B cell (primary cell): ENCODE measurements at regions not wholly inside any gene's neighbourhood (a gene's known extent, or its start where the extent isn't known, plus 50 kb on each side); places are given as distances from the start of the nearest gene placed in this dataset.

Experiments
- ATAC-seq: fragments of 200-7000 bp; cut with Tn5 transposase; one replicate; pipeline ENCODE4 v1.10.0; 2021; ENCODE audit warnings: low read depth, mild to moderate bottlenecking, moderate number of reproducible peaks, moderate library complexity
- CTCF ChIA-PET: fragments of 350-600 bp; sonication (Branson Sonifier 250); formaldehyde crosslinking; loops from one replicate; lab custom pipeline; 2021; ENCODE audit warnings: antibody characterized with exemption, inconsistent platforms; lab: Charles Lee
- POLR2A ChIA-PET: fragments of 350-600 bp; sonication (Branson Sonifier 250); formaldehyde crosslinking; loops from one replicate; lab custom pipeline; 2021; ENCODE audit warnings: antibody characterized with exemption; lab: Charles Lee
- DNase-seq: peaks from one replicate; pipeline ENCODE4 v3.0.0; 2013
- H2AFZ ChIP-seq: 2 replicates; pipeline ENCODE4 v1.6.1; 2012; ENCODE audit warnings: mild to moderate bottlenecking, low read depth, low read length; ENCODE audit not compliant: insufficient read depth, poor library complexity, severe bottlenecking
- H3K27ac ChIP-seq, 2 donors: 1 replicate in 1 of 2; 2 replicates in 1 of 2; pipeline ENCODE4 v1.5.1; 2012 to 2013; ENCODE audit warnings: low read length in 2 of 2, mild to moderate bottlenecking in 2 of 2, moderate library complexity in 1 of 2
- H3K27me3 ChIP-seq, 4 experiments: fragments of 200-600 bp in 1 of 4; sonication (generic) in 1 of 4; replicated peaks in 1 of 4; 1 replicate in 2 of 4; 2 replicates in 2 of 4; pipeline versions ENCODE4 v1.6.1 to v1.7.0; 2013 to 2016; ENCODE audit warnings: low read length in 3 of 4, mild to moderate bottlenecking in 2 of 4, mixed read lengths in 1 of 4, moderate library complexity in 1 of 4; ENCODE audit not compliant: insufficient read depth in 4 of 4, control insufficient read depth in 3 of 4; ENCODE audit errors: control extremely low read depth in 1 of 4
- H3K36me3 ChIP-seq, 2 experiments: replicated peaks in 1 of 2; 1 replicate in 1 of 2; 2 replicates in 1 of 2; pipeline versions ENCODE4 v1.6.1 to v1.7.1; 2013; ENCODE audit warnings: low read length in 1 of 2; ENCODE audit not compliant: insufficient read depth in 2 of 2, control insufficient read depth in 1 of 2; ENCODE audit errors: control extremely low read depth in 1 of 2, extremely low read depth in 1 of 2
- H3K4me1 ChIP-seq, 2 donors: fragments of 200-600 bp in 1 of 2; sonication (generic) in 1 of 2; 1 replicate in 1 of 2; 2 replicates in 1 of 2; pipeline versions ENCODE4 v1.5.1 to v1.6.1; 2013 to 2017; ENCODE audit warnings: low read length in 2 of 2; ENCODE audit not compliant: control insufficient read depth in 2 of 2, insufficient read depth in 2 of 2
- H3K4me2 ChIP-seq: replicated peaks from 2 replicates; pipeline ENCODE3; 2012; ENCODE audit warnings: mild to moderate bottlenecking, low read depth, low read length; ENCODE audit not compliant: poor library complexity, severe bottlenecking
- H3K4me3 ChIP-seq, 5 experiments: fragments of 200-600 bp in 1 of 5; sonication (generic) in 1 of 5; 1 replicate in 3 of 5; 2 replicates in 2 of 5; pipeline versions ENCODE4 v1.5.1 to v1.7.0; 2011 to 2016; ENCODE audit warnings: low read length in 4 of 5, mild to moderate bottlenecking in 4 of 5, low read depth in 2 of 5, control low read depth in 1 of 5, moderate library complexity in 1 of 5; ENCODE audit not compliant: insufficient read depth in 1 of 5; ENCODE audit errors: control extremely low read depth in 1 of 5, extremely low read depth in 1 of 5
- H3K79me2 ChIP-seq: fragments of 200-600 bp; sonication (generic); one replicate; pipeline ENCODE4 v1.6.0; 2016; ENCODE audit warnings: low read length; ENCODE audit not compliant: control insufficient read depth, insufficient read depth
- H3K9ac ChIP-seq: fragments of 200-600 bp; sonication (generic); 2 replicates; pipeline ENCODE4 v1.6.1; 2017; ENCODE audit warnings: mild to moderate bottlenecking, low read length, moderate library complexity
- H3K9me3 ChIP-seq, 3 donors: one replicate each; pipeline versions ENCODE4 v1.6.1 to v1.7.1; 2013; ENCODE audit warnings: low read length in 2 of 3; ENCODE audit not compliant: control insufficient read depth in 2 of 3, insufficient read depth in 1 of 3; ENCODE audit errors: control extremely low read depth in 1 of 3
- H4K20me1 ChIP-seq: 2 replicates; pipeline ENCODE4 v1.6.0; 2012; ENCODE audit warnings: mild to moderate bottlenecking, low read length; ENCODE audit not compliant: insufficient read depth, control insufficient read depth, poor library complexity, severe bottlenecking
- H3K27ac Mint-ChIP-seq: one replicate; pipeline ENCODE4 v1.8.0; 2021; ENCODE audit warnings: mixed read lengths
- H3K27me3 Mint-ChIP-seq: one replicate; pipeline ENCODE4 v1.8.0; 2021; ENCODE audit warnings: mixed read lengths
- H3K4me1 Mint-ChIP-seq: one replicate; pipeline ENCODE4 v1.8.0; 2021; ENCODE audit warnings: mixed read lengths
- H3K4me3 Mint-ChIP-seq: one replicate; pipeline ENCODE4 v1.8.0; 2021; ENCODE audit warnings: mixed read lengths
- H3K9me3 Mint-ChIP-seq: one replicate; pipeline ENCODE4 v1.8.0; 2022; ENCODE audit warnings: mixed read lengths; ENCODE audit not compliant: insufficient read depth
- CTCF ChIP-seq: fragments of 200-600 bp; IDR thresholded peaks from one replicate; pipeline ENCODE4 v1.8.0; 2022; ENCODE audit warnings: antibody characterized with exemption, mild to moderate bottlenecking
- EZH2 ChIP-seq: IDR thresholded peaks from 2 replicates; pipeline ENCODE4 v1.6.1; 2012; ENCODE audit warnings: borderline replicate concordance, low read depth, mild to moderate bottlenecking, moderate library complexity, low read length; ENCODE audit not compliant: insufficient read depth, poor library complexity, severe bottlenecking
- whole genome bisulfite sequencing: methylation state at CpG from one replicate; pipeline ENCODE4 v1.1.5; 2013; ENCODE audit warnings: missing lambda C conversion rate; ENCODE audit not compliant: insufficient coverage; 5-methylcytosine and 5-hydroxymethylcytosine counted together
- intact Hi-C: fragments of 100-400 bp; cut with micrococcal nuclease; formaldehyde crosslinking; loops from one replicate; pipeline ENCODE4 v1.10.0; 2022

DNA sequence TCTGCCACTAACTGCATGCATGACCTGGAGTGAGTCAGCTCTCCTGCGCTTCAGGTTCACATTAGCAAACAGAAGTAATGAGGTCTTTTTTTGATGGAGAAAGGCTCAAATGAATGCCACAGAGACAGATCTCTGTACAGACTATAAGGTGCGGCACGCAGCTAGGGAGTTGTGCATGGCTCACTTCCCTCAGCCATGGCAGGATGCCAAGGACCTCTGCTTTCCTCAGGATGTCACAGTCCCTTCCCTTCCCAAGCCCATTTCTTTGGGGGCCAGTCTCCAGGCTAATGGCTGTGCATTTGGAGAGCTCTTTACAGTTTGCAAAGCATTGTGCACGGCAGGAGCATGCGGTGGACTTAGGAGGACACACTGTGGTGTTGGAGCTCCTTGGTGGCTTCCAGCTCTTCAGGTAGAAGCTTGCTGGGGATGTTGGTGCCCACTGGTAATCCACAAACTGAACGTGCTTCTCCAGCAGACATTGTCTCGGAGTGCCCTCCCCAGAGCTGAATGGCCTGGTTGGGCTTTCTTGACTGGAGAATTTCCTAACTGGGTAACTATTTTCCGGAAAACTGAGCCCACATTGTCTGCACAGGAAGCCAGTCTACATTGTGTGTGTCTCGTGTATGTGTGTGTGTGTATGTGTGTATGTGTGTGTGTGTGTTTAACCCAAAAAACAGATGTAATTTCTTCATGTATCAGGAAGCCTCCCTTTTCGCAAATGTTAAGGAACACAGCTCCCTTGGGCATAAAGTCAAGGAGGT is 172.5 kb upstream of the TLE3 start:
- peaks cover 73% of the 10 kb centered on the region for H3K4me1 Mint-ChIP-seq
- intact Hi-C loops, result loop anchor here (10.0 kb wide), 1 partner anchor 385 kb away; no protein-coding TSS in a partner anchor
- H3K27me3 ChIP-seq, result peaks cover 0 to 22% (median 0%) of the 10 kb centered on the region in 4 experiments
- peaks cover 69% of the 10 kb centered on the region in 2 donors for H3K4me1 ChIP-seq
- peak overlapping the region; percentile 44 for H3K4me3 Mint-ChIP-seq
- no peak overlapping the region for H3K9ac ChIP-seq
- peak; percentile 30 for DNase-seq
- H3K9me3 ChIP-seq, result peaks cover 0 to 4% (median 0%) of the 10 kb centered on the region in 3 donors
- H2AFZ ChIP-seq, result no peak overlapping the region
- no peaks in the 10 kb centered on the region for H3K79me2 ChIP-seq
- H3K27me3 Mint-ChIP-seq, result peaks cover 3% of the 10 kb centered on the region
- POLR2A ChIA-PET, result interaction anchor here (0.9 to 2.9 kb wide), 4 partner anchors 11 to 16 kb away, joined by 3 to 14 read pairs (median 5); no protein-coding TSS in a partner anchor
- H3K27ac Mint-ChIP-seq, result peak overlapping the region; percentile 75
- WGBS, result 35% methylated on average over 9 of the region's 10 CpGs
- no peaks in the 10 kb centered on the region for H3K9me3 Mint-ChIP-seq
- H3K36me3 ChIP-seq, result no peaks in the 10 kb centered on the region
- CTCF ChIA-PET, result interaction anchor here (0.8 to 2.2 kb wide), 3 partner anchors 172 to 217 kb away, joined by 3 to 5 read pairs (median 3); partner anchors contain the start of gene TLE3
- no peaks in the 10 kb centered on the region for H4K20me1 ChIP-seq
- no peak overlapping the region for H3K4me3 ChIP-seq
- H3K4me2 ChIP-seq, result peak overlapping the region; percentile 41
- ATAC-seq, result no peak
- TF ChIP-seq CTCF (no peak), EZH2 (no peak)
- no peak overlapping the region for H3K27ac ChIP-seq
